Cardiac muscle cell (in vitro differentiated cells and primary cell): ENCODE measurements at regions not wholly inside any gene's neighbourhood (a gene's known extent, or its start where the extent isn't known, plus 50 kb on each side); places are given as distances from the start of the nearest gene placed in this dataset.
"Not testable (repeated sequence)": the region's sequence is repeated elsewhere in the genome, so short reads cannot be mapped to it uniquely, and the experiment has no call there.

Source experiments
- DNase-seq, 2 donors: peaks; one replicate each; pipeline versions ENCODE4 v3.0.0 to v3.0.0-alpha.2; 2010 to 2017; ENCODE audit warnings: low read depth in 1 of 2, low spot score in 1 of 2
- H3K27ac ChIP-seq: fragments of 200-600 bp; sonication (generic); 2 replicates; pipeline ENCODE4 v1.5.1; 2016
- H3K27me3 ChIP-seq: fragments of 200-600 bp; sonication (generic); 2 replicates; pipeline ENCODE4 v1.6.0; 2016; ENCODE audit warnings: control low read depth
- H3K36me3 ChIP-seq: fragments of 200-600 bp; sonication (generic); 2 replicates; pipeline ENCODE4 v1.5.1; 2016; ENCODE audit warnings: control low read depth
- H3K4me1 ChIP-seq: fragments of 200-600 bp; sonication (generic); 2 replicates; pipeline ENCODE4 v1.8.1; 2017; ENCODE audit warnings: low read depth, mild to moderate bottlenecking, mixed run types
- H3K4me3 ChIP-seq: fragments of 200-600 bp; sonication (generic); 2 replicates; pipeline ENCODE4 v1.5.1; 2016; ENCODE audit warnings: mild to moderate bottlenecking
- H3K9me3 ChIP-seq: fragments of 200-600 bp; sonication (generic); 2 replicates; pipeline ENCODE4 v1.5.1; 2017; ENCODE audit warnings: low read depth, mild to moderate bottlenecking, control low read depth
- CTCF ChIP-seq: IDR thresholded peaks from 2 replicates; pipeline ENCODE4 v1.5.1; 2012; ENCODE audit warnings: low read depth, mild to moderate bottlenecking, low read length

- no peak for TF ChIP-seq CTCF
- no peak for DNase-seq
- H3K4me3 ChIP-seq: no peak overlapping the region
- no peak overlapping the region for H3K27ac ChIP-seq
- no peaks in the 10 kb centered on the region for H3K36me3 ChIP-seq
- H3K27me3 ChIP-seq: no peaks in the 10 kb centered on the region
- H3K4me1 ChIP-seq: peaks cover 6% of the 10 kb centered on the region
- H3K9me3 ChIP-seq: no peaks in the 10 kb centered on the region
These were observed 167.0 kb upstream of the CCN2 start for GRCh38 chr6:132118144-132118543.

DNA sequence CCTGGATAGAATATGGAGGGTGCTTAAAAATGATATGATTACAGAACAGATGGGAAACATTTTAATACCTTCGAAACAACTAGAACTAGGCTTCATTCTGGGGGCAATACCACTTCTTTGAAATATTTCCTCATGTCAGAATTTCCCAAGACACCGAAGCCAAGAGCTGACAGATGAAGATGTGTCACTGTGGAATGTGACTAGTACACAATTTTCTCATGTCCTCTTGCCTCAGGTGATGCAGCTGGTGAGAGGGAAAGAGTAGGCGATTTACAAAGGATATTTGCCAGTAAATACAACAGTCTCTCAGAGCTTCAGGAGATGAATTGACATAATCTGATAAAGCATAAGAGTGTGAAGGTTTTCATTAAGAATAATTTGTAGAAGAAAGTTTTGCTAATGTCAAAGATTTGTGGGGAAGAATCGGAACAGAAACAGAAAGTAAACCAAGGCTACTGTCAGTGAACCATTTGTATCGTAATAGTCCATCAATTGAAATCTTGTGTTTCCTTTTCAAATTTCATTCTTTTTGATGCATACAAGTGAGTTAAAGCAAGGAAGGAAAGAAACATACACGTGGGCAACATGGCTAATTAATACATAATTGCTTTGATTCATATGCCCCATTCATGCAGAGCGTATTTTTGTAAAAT, 164.7 kb upstream of the CCN2 start:
- TF ChIP-seq CTCF: no peak
- Histone ChIP-seq H3K9me3 (no peaks in the 10 kb centered on the region), H3K4me3 (no peak overlapping the region), H3K27me3 (no peaks in the 10 kb centered on the region), H3K27ac (no peak overlapping the region), H3K4me1 (no peaks in the 10 kb centered on the region), H3K36me3 (no peaks in the 10 kb centered on the region)
- DNase-seq: no peak

DNA sequence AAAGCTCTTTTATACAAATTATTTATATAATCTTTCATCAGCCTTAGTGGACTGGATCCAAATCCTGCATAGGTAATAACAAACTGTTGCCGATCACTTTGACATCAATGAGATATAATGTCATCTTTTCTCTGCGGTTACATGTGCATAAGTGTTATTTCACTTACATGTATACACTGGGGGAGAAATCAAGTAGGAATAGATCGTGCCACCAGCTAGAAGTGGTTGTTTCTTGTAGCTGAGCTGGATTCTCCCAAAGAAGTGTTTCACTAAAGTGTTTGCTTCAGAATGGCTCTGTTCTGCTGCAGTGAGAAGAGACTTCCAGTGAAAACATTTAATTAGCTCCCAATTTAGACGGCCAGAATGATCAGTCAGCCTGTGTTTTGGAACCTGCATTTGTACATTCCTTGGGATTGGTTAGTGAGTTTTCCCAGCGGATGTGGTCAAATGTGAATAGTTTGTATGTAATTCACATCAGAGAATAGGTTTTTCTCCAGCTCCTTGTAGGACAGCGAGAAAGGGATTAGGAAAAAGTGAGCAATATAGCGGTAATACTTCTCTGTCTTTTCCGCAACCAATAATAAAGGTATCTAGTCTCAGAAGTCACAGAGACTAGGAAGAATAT, 163.1 kb upstream of the CCN2 start:
- no peak overlapping the region for H3K4me3 ChIP-seq
- no peak overlapping the region for H3K27ac ChIP-seq
- no peaks in the 10 kb centered on the region for H3K4me1 ChIP-seq

DNA sequence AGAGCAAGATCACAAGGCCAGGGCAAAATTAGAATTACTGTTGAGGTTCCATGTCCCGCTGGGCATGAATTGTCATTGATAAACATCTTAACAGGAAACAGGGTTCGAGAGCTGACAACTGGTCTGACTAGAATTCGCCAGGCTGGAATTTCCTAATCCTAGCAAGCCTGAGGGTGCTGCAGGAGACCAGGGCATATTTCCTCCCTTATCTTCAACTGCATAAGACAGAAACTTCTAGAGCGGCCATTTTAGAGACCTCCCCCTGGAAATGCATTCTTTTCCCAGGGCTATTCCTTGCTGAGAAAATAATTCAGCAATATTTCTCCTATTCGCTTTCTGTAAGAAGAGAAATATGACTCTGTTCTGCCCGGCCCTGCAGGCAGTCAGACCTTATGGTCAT, 158.6 kb upstream of the CCN2 start:
- not testable (repeated sequence) for H3K4me1 ChIP-seq, H3K9me3 ChIP-seq, H3K4me3 ChIP-seq, H3K27me3 ChIP-seq, H3K36me3 ChIP-seq, H3K27ac ChIP-seq, DNase-seq

More for the DNA sequence above, 163.1 kb upstream of the CCN2 start:
- peak in 1 of 2 donors; percentile 24 for DNase-seq
- Histone ChIP-seq H3K9me3 (no peaks in the 10 kb centered on the region), H3K36me3 (no peaks in the 10 kb centered on the region), H3K27me3 (no peaks in the 10 kb centered on the region)
- no peak for TF ChIP-seq CTCF

- no peak overlapping the region for H3K4me3 ChIP-seq
- TF ChIP-seq CTCF: no peak
- no peak overlapping the region for H3K27ac ChIP-seq
- DNase-seq: no peak
- no peaks in the 10 kb centered on the region for H3K27me3 ChIP-seq
- H3K36me3 ChIP-seq: no peaks in the 10 kb centered on the region
- H3K4me1 ChIP-seq: no peaks in the 10 kb centered on the region
- no peaks in the 10 kb centered on the region for H3K9me3 ChIP-seq
These were observed 156.7 kb upstream of the CCN2 start for GRCh38 chr6:132107896-132108295.

DNA sequence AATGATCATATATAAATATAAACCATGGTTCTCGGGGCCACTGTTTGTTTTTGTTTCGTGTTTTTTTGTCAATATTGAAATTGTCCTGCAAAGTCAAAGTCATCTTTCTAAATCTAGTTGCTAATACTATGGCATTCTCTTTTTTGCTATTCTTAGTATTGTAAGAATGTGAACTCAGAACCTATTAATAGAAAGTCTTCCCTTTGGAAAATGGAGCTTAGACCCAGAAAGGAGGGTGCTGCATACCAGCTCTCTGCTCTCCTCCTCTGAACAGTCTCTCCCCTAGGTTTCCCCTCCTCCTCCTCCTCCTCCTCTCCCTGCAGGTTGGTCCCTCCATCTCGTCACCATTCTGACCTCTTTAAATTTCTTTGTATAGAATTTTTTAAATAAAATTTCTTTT, 150.4 kb upstream of the CCN2 start:
- no peak for DNase-seq

More for the DNA sequence above, 150.4 kb upstream of the CCN2 start:
- Histone ChIP-seq H3K9me3 (no peaks in the 10 kb centered on the region), H3K27me3 (no peaks in the 10 kb centered on the region), H3K4me1 (peaks cover 12% of the 10 kb centered on the region), H3K4me3 (no peak overlapping the region), H3K27ac (no peak overlapping the region), H3K36me3 (no peaks in the 10 kb centered on the region)
- TF ChIP-seq CTCF: no peak
